SK-N-SH treated with all-trans-retinoic acid at 6 μM for 48 hours (cell line): ENCODE measurements at regions not wholly inside any gene's neighbourhood (a gene's known extent, or its start where the extent isn't known, plus 50 kb on each side); places are given as distances from the start of the nearest gene placed in this dataset.

Source experiments
- ATAC-seq: fragments of 200-7000 bp; cut with Tn5 transposase; 3 replicates; pipeline ENCODE4 v1.9.1; 2020; ENCODE audit warnings: mild to moderate bottlenecking, moderate library complexity
- ARNTL ChIP-seq: fragments of 450-650 bp; formaldehyde crosslinking; IDR thresholded peaks from 2 replicates; pipeline ENCODE4 v1.5.0; 2020; ENCODE audit warnings: low read depth, mild to moderate bottlenecking, moderate library complexity, borderline replicate concordance
- CSRNP3 ChIP-seq: fragments of 250-450 bp; sonication (Bioruptor Pico); IDR thresholded peaks from 2 replicates; pipeline ENCODE4 v1.5.1; 2021; ENCODE audit warnings: mild to moderate bottlenecking, moderate library complexity
- GLIS3 ChIP-seq: fragments of 250-450 bp; sonication (Bioruptor Pico); IDR thresholded peaks from 2 replicates; pipeline ENCODE4 v1.5.0; 2020; ENCODE audit warnings: mild to moderate bottlenecking, moderate library complexity
- ISL1 ChIP-seq: fragments of 250-450 bp; sonication (Bioruptor Pico); IDR thresholded peaks from 2 replicates; pipeline ENCODE4 v2.1.2; 2022; ENCODE audit warnings: mild to moderate bottlenecking, moderate library complexity
- OSR1 ChIP-seq: fragments of 250-450 bp; sonication (Bioruptor Pico); IDR thresholded peaks from 2 replicates; pipeline ENCODE4 v1.8.0; 2022; ENCODE audit warnings: moderate library complexity, mild to moderate bottlenecking, inconsistent platforms
- TCF4 ChIP-seq: fragments of 250-450 bp; sonication (Bioruptor Pico); IDR thresholded peaks from 2 replicates; pipeline ENCODE4 v1.8.0; 2021; ENCODE audit warnings: mild to moderate bottlenecking, moderate library complexity, borderline replicate concordance
- ZC3H10 ChIP-seq: fragments of 250-450 bp; sonication (Bioruptor Pico); IDR thresholded peaks from 2 replicates; pipeline ENCODE4 v1.5.1; 2021; ENCODE audit warnings: mild to moderate bottlenecking, moderate library complexity
- ZFP30 ChIP-seq: fragments of 450-650 bp; formaldehyde crosslinking; IDR thresholded peaks from 2 replicates; pipeline ENCODE4 v1.5.0; 2022; ENCODE audit warnings: mild to moderate bottlenecking, moderate library complexity
- ZNF565 ChIP-seq: fragments of 450-650 bp; formaldehyde crosslinking; conservative IDR thresholded peaks from 2 replicates; pipeline ENCODE4 v1.5.0; 2020; ENCODE audit warnings: low read depth, mild to moderate bottlenecking, moderate library complexity
- ZNF70 ChIP-seq: fragments of 450-650 bp; formaldehyde crosslinking; IDR thresholded peaks from 2 replicates; pipeline ENCODE4 v1.5.0; 2020; ENCODE audit warnings: mild to moderate bottlenecking, moderate library complexity
- ZNF8 ChIP-seq: fragments of 450-650 bp; formaldehyde crosslinking; IDR thresholded peaks from 2 replicates; pipeline ENCODE4 v1.5.0; 2020; ENCODE audit warnings: mild to moderate bottlenecking, moderate library complexity
- TF ChIP-seq, protein P1 (sequence below): fragments of 250-450 bp; sonication (Bioruptor Pico); IDR thresholded peaks from 2 replicates; pipeline ENCODE4 v1.5.1; 2020; ENCODE audit warnings: low read depth, mild to moderate bottlenecking, moderate library complexity
- TF ChIP-seq, protein P2 (sequence below): fragments of 250-450 bp; sonication (Bioruptor Pico); IDR thresholded peaks from 2 replicates; pipeline ENCODE4 v1.8.0; 2020; ENCODE audit warnings: mild to moderate bottlenecking, moderate library complexity, borderline replicate concordance
- TF ChIP-seq, protein P3 (sequence below): fragments of 250-450 bp; sonication (Bioruptor Pico); IDR thresholded peaks from 2 replicates; pipeline ENCODE4 v1.5.0; 2020; ENCODE audit warnings: mild to moderate bottlenecking, moderate library complexity

- no peak for ATAC-seq
- no peak for TF ChIP-seq GLIS3 (CRISPR knock-in tag)
- no peak for TF ChIP-seq ZFP30 (CRISPR knock-in tag)
- TF ChIP-seq OSR1 = no peak
- TF ChIP-seq TCF4 (CRISPR knock-in tag) = no peak
- TF ChIP-seq, protein P1, sequence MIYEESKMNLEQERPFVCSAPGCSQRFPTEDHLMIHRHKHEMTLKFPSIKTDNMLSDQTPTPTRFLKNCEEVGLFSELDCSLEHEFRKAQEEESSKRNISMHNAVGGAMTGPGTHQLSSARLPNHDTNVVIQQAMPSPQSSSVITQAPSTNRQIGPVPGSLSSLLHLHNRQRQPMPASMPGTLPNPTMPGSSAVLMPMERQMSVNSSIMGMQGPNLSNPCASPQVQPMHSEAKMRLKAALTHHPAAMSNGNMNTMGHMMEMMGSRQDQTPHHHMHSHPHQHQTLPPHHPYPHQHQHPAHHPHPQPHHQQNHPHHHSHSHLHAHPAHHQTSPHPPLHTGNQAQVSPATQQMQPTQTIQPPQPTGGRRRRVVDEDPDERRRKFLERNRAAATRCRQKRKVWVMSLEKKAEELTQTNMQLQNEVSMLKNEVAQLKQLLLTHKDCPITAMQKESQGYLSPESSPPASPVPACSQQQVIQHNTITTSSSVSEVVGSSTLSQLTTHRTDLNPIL (CRISPR knock-in tag) = no peak
- no peak for TF ChIP-seq ZNF565 (CRISPR knock-in tag)
- no peak for TF ChIP-seq ARNTL (CRISPR knock-in tag)
Measured at GRCh38 chr13:33537676-33538075, 252.1 kb upstream of the STARD13 start.

DNA sequence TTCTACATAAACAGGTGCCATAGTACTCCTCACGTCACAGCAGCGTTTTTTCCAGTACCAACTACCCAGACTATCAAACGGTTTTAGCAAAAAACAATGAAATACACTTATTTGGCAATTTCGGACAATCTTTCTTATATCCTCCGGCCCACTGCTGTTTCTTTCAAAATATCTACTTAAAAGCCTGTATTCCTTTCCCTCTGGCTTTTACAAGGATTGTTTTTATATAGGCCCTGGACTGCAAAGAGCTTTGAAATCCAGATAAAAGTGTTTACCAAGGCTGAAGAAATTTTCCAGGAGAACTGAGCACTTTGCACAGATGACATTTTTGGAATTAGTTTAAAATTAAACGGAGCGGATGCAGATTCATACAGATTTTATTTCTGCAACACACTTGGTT lies 255.9 kb upstream of the STARD13 start:
- ATAC-seq = no peak
- TF ChIP-seq ZFP30 (CRISPR knock-in tag) (no peak), GLIS3 (CRISPR knock-in tag) (no peak), ISL1 (CRISPR knock-in tag) (no peak), ZNF70 (CRISPR knock-in tag) (no peak), ZNF565 (CRISPR knock-in tag) (no peak), ZC3H10 (CRISPR knock-in tag) (no peak), ZNF8 (CRISPR knock-in tag) (no peak), TCF4 (CRISPR knock-in tag) (no peak)
- TF ChIP-seq, protein P2, sequence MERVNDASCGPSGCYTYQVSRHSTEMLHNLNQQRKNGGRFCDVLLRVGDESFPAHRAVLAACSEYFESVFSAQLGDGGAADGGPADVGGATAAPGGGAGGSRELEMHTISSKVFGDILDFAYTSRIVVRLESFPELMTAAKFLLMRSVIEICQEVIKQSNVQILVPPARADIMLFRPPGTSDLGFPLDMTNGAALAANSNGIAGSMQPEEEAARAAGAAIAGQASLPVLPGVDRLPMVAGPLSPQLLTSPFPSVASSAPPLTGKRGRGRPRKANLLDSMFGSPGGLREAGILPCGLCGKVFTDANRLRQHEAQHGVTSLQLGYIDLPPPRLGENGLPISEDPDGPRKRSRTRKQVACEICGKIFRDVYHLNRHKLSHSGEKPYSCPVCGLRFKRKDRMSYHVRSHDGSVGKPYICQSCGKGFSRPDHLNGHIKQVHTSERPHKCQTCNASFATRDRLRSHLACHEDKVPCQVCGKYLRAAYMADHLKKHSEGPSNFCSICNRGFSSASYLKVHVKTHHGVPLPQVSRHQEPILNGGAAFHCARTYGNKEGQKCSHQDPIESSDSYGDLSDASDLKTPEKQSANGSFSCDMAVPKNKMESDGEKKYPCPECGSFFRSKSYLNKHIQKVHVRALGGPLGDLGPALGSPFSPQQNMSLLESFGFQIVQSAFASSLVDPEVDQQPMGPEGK = no peak
- TF ChIP-seq, protein P1 (CRISPR knock-in tag) = no peak
- TF ChIP-seq, protein P3, sequence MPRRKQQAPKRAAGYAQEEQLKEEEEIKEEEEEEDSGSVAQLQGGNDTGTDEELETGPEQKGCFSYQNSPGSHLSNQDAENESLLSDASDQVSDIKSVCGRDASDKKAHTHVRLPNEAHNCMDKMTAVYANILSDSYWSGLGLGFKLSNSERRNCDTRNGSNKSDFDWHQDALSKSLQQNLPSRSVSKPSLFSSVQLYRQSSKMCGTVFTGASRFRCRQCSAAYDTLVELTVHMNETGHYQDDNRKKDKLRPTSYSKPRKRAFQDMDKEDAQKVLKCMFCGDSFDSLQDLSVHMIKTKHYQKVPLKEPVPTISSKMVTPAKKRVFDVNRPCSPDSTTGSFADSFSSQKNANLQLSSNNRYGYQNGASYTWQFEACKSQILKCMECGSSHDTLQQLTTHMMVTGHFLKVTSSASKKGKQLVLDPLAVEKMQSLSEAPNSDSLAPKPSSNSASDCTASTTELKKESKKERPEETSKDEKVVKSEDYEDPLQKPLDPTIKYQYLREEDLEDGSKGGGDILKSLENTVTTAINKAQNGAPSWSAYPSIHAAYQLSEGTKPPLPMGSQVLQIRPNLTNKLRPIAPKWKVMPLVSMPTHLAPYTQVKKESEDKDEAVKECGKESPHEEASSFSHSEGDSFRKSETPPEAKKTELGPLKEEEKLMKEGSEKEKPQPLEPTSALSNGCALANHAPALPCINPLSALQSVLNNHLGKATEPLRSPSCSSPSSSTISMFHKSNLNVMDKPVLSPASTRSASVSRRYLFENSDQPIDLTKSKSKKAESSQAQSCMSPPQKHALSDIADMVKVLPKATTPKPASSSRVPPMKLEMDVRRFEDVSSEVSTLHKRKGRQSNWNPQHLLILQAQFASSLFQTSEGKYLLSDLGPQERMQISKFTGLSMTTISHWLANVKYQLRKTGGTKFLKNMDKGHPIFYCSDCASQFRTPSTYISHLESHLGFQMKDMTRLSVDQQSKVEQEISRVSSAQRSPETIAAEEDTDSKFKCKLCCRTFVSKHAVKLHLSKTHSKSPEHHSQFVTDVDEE (CRISPR knock-in tag) = no peak

DNA sequence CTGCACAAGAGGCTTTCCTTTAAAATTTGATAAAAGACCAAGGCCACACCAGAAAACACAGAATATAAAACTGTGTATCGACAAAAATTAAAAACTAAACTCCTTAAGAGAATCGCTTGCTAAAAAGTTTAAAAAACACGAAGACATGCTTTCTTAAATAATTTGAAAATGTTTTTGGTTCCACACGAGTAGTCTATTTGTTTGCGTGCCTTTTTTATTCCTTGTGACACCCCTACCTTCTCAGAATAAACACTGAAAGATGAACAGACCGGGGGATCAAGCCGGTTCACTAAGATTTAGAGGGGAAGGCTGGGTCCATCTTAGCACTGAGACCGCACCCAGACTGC lies 256.4 kb upstream of the STARD13 start:
- TF ChIP-seq, protein P1 (CRISPR knock-in tag) = 0 out of 2 replicates have a peak, but pooled peaks have one; percentile 19
- TF ChIP-seq CSRNP3 (CRISPR knock-in tag) = no peak
- TF ChIP-seq, protein P2 = no peak
- TF ChIP-seq, all 23 proteins: peak for 1
- ATAC-seq = no peak
